DND-41 (cell line): ENCODE measurements at regions not wholly inside any gene's neighbourhood (a gene's known extent, or its start where the extent isn't known, plus 50 kb on each side); places are given as distances from the start of the nearest gene placed in this dataset.

Experiments used
- EZH2 ChIP-seq: IDR thresholded peaks from 3 replicates; pipeline ENCODE4 v1.6.1; 2012; ENCODE audit warnings: borderline replicate concordance, low read depth, mild to moderate bottlenecking, moderate library complexity, low read length, inconsistent platforms; ENCODE audit not compliant: severe bottlenecking
- TF ChIP-seq, protein P1 (sequence below): IDR thresholded peaks from 2 replicates; pipeline ENCODE4 v1.5.1; 2012; ENCODE audit warnings: borderline replicate concordance, low read length, moderate library complexity, mild to moderate bottlenecking; ENCODE audit not compliant: poor library complexity, severe bottlenecking; ENCODE audit errors: extremely low read depth

DNA sequence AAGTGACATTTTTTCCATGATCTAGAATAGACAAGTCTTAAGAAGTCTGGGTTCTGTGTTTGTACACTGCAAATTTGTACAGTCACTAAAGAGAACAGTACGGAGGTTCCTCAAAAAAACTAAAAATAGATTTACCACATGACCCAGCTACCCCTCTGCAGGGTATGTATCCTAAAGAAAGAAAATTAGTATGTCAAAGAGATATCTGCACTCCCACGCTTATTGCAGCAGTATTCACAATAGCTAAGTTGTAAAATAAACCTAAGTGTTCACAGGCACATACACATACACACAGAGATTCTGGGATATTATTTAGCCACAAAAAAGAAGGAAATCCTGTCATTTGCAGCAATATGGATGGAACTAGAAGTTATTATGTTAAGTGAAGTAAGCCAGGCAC, 120.4 kb downstream of the ZIC1 start:
- TF ChIP-seq, protein P1, sequence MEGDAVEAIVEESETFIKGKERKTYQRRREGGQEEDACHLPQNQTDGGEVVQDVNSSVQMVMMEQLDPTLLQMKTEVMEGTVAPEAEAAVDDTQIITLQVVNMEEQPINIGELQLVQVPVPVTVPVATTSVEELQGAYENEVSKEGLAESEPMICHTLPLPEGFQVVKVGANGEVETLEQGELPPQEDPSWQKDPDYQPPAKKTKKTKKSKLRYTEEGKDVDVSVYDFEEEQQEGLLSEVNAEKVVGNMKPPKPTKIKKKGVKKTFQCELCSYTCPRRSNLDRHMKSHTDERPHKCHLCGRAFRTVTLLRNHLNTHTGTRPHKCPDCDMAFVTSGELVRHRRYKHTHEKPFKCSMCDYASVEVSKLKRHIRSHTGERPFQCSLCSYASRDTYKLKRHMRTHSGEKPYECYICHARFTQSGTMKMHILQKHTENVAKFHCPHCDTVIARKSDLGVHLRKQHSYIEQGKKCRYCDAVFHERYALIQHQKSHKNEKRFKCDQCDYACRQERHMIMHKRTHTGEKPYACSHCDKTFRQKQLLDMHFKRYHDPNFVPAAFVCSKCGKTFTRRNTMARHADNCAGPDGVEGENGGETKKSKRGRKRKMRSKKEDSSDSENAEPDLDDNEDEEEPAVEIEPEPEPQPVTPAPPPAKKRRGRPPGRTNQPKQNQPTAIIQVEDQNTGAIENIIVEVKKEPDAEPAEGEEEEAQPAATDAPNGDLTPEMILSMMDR = no peak
- TF ChIP-seq EZH2 = no peak
